CD4-positive, alpha-beta T cell (primary cell): ENCODE measurements at regions not wholly inside any gene's neighbourhood (a gene's known extent, or its start where the extent isn't known, plus 50 kb on each side); places are given as distances from the start of the nearest gene placed in this dataset.

Experiments used
- ATAC-seq: fragments of 200-7000 bp; cut with Tn5 transposase; one replicate; pipeline ENCODE4 v1.10.0; 2022; ENCODE audit warnings: mild to moderate bottlenecking; ENCODE audit not compliant: poor library complexity
- CTCF ChIA-PET: fragments of 350-600 bp; sonication (Branson Sonifier 250); formaldehyde crosslinking; loops from one replicate; lab custom pipeline; 2021; ENCODE audit warnings: antibody characterized with exemption, inconsistent platforms; lab: Charles Lee
- POLR2A ChIA-PET: fragments of 350-600 bp; sonication (Branson Sonifier 250); formaldehyde crosslinking; loops from one replicate; lab custom pipeline; 2021; ENCODE audit warnings: antibody characterized with exemption, inconsistent platforms; lab: Charles Lee
- DNase-seq, 14 experiments: peaks; one replicate each; pipeline ENCODE4 v3.0.0-alpha.2; 2013 to 2020; ENCODE audit warnings: mixed read lengths in 2 of 14
- H3K27ac ChIP-seq, 2 donors: one replicate each; pipeline versions ENCODE4 v1.5.1 to v1.7.0; 2013; ENCODE audit warnings: low read length in 2 of 2, low read depth in 1 of 2, mild to moderate bottlenecking in 1 of 2
- H3K27me3 ChIP-seq, 2 experiments: 1 replicate in 1 of 2; 2 replicates in 1 of 2; pipeline versions ENCODE4 v1.6.1 to v1.7.0; 2013; ENCODE audit warnings: low read length in 2 of 2, control low read depth in 1 of 2, mild to moderate bottlenecking in 1 of 2, moderate library complexity in 1 of 2; ENCODE audit not compliant: insufficient read depth in 2 of 2, control insufficient read depth in 1 of 2
- H3K36me3 ChIP-seq: one replicate; pipeline ENCODE4 v1.6.1; 2013; ENCODE audit warnings: low read length, control low read depth; ENCODE audit not compliant: insufficient read depth
- H3K4me1 ChIP-seq: one replicate; pipeline ENCODE4 v1.6.1; 2013; ENCODE audit warnings: low read length, control low read depth; ENCODE audit not compliant: insufficient read depth
- H3K4me3 ChIP-seq: one replicate; pipeline ENCODE4 v1.5.1; 2013; ENCODE audit warnings: mild to moderate bottlenecking, low read length, moderate library complexity
- H3K9me3 ChIP-seq, 2 experiments: 1 replicate in 1 of 2; 2 replicates in 1 of 2; pipeline versions ENCODE4 v1.6.1 to v1.7.0; 2013; ENCODE audit warnings: low read length in 2 of 2, mild to moderate bottlenecking in 2 of 2, control low read depth in 1 of 2, moderate library complexity in 1 of 2; ENCODE audit not compliant: control insufficient read depth in 1 of 2, insufficient read depth in 1 of 2
- H3K27ac Mint-ChIP-seq: one replicate; pipeline ENCODE4 v1.8.0; 2020; ENCODE audit warnings: mixed read lengths
- H3K27me3 Mint-ChIP-seq: one replicate; pipeline ENCODE4 v1.8.0; 2021; ENCODE audit warnings: mixed read lengths
- H3K36me3 Mint-ChIP-seq: one replicate; pipeline ENCODE4 v1.8.0; 2021; ENCODE audit warnings: low read depth, mixed read lengths
- H3K4me1 Mint-ChIP-seq: one replicate; pipeline ENCODE4 v1.8.0; 2021; ENCODE audit warnings: low read depth, mixed read lengths
- H3K4me3 Mint-ChIP-seq: one replicate; pipeline ENCODE4 v1.8.0; 2020; ENCODE audit warnings: mild to moderate bottlenecking, mixed read lengths
- H3K9me3 Mint-ChIP-seq: one replicate; pipeline ENCODE4 v1.8.0; 2020; ENCODE audit warnings: mixed read lengths
- CTCF ChIP-seq: fragments of 200-600 bp; IDR thresholded peaks from one replicate; pipeline ENCODE4 v1.8.0; 2022; ENCODE audit warnings: antibody characterized with exemption, mild to moderate bottlenecking
- intact Hi-C, 2 experiments: fragments of 100-400 bp; cut with DNase I in 1 of 2; cut with micrococcal nuclease in 1 of 2; formaldehyde crosslinking; loops; one replicate each; pipeline versions ENCODE4 v1.15.1 to v1.9.0; 2023 to 2025; cut with DNase I, micrococcal nuclease

GRCh38 chr12:128114485-128114884, 152.5 kb upstream of the TMEM132C start:
- intact Hi-C loops: no loop called here
- POLR2A ChIA-PET: no interaction called here
- H3K27me3 Mint-ChIP-seq: no peaks in the 10 kb centered on the region
- Histone ChIP-seq H3K36me3 (no peaks in the 10 kb centered on the region), H3K27me3 (no peaks in the 10 kb centered on the region), H3K4me1 (no peaks in the 10 kb centered on the region), H3K4me3 (no peak overlapping the region), H3K9me3 (peaks cover 0 to 17% of the 10 kb centered on the region in 2 experiments), H3K27ac (no peak overlapping the region)
- TF ChIP-seq CTCF: no peak
- no peaks in the 10 kb centered on the region for H3K4me1 Mint-ChIP-seq
- H3K9me3 Mint-ChIP-seq: peaks cover 13% of the 10 kb centered on the region
- DNase-seq: no peak
- H3K4me3 Mint-ChIP-seq: no peak overlapping the region
- CTCF ChIA-PET: no interaction called here
- ATAC-seq: no peak
- H3K27ac Mint-ChIP-seq: no peak overlapping the region
- H3K36me3 Mint-ChIP-seq: no peaks in the 10 kb centered on the region

GRCh38 chr12:128116537-128116936, 150.4 kb upstream of the TMEM132C start:
- peaks cover 0 to 17% of the 10 kb centered on the region in 2 experiments for H3K9me3 ChIP-seq
- DNase-seq (no peak), ATAC-seq (no peak)
- Mint-ChIP-seq H3K9me3 (peaks cover 13% of the 10 kb centered on the region), H3K4me1 (no peaks in the 10 kb centered on the region), H3K27ac (no peak overlapping the region), H3K4me3 (no peak overlapping the region), H3K36me3 (no peaks in the 10 kb centered on the region), H3K27me3 (no peaks in the 10 kb centered on the region)
- no peaks in the 10 kb centered on the region for H3K36me3 ChIP-seq
- ChIA-PET POLR2A (no interaction called here), CTCF (no interaction called here)
- H3K4me3 ChIP-seq: no peak overlapping the region
- no peak for TF ChIP-seq CTCF
- no peaks in the 10 kb centered on the region for H3K27me3 ChIP-seq
- intact Hi-C loops: no loop called here
- no peak overlapping the region for H3K27ac ChIP-seq
- H3K4me1 ChIP-seq: no peaks in the 10 kb centered on the region

GRCh38 chr12:128120035-128120434, 146.9 kb upstream of the TMEM132C start:
- intact Hi-C loops: no loop called here
- ChIA-PET CTCF (no interaction called here), POLR2A (no interaction called here)
- Histone ChIP-seq H3K27ac (no peak overlapping the region), H3K27me3 (no peaks in the 10 kb centered on the region), H3K9me3 (peaks cover 0 to 12% of the 10 kb centered on the region in 2 experiments), H3K4me1 (no peaks in the 10 kb centered on the region), H3K4me3 (no peak overlapping the region), H3K36me3 (no peaks in the 10 kb centered on the region)
- H3K27me3 Mint-ChIP-seq: no peaks in the 10 kb centered on the region
- ATAC-seq: no peak
- no peak overlapping the region for H3K27ac Mint-ChIP-seq
- H3K36me3 Mint-ChIP-seq: no peaks in the 10 kb centered on the region
- H3K4me1 Mint-ChIP-seq: no peaks in the 10 kb centered on the region
- no peak overlapping the region for H3K4me3 Mint-ChIP-seq
- peaks cover 6% of the 10 kb centered on the region for H3K9me3 Mint-ChIP-seq
- TF ChIP-seq CTCF: no peak
- no peak for DNase-seq
